ENCODE measurements at regions not wholly inside any gene's neighbourhood (a gene's known extent, or its start where the extent isn't known, plus 50 kb on each side); places are given as distances from the start of the nearest gene placed in this dataset.

DNA sequence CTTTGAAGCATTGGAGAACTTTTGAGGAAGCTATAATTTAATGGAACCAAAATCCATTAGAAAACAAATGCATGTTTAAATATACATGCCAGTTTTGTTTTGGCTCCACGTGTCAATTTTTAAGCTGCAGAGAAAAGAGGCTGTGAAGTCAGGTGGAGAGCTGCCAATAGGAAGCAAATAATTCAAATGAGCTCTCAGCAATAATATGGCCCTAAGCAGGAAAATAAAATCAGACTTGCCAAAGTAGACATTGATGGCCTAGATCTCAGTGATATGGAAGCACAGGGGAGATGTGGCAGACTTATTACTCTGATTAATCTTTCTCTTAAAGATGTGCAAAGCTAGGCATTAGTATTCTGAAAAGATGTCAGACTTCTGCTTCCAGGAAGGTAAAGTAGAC is 769.8 kb upstream of the NDST4 start:
- no peak for DNase-seq

DNA sequence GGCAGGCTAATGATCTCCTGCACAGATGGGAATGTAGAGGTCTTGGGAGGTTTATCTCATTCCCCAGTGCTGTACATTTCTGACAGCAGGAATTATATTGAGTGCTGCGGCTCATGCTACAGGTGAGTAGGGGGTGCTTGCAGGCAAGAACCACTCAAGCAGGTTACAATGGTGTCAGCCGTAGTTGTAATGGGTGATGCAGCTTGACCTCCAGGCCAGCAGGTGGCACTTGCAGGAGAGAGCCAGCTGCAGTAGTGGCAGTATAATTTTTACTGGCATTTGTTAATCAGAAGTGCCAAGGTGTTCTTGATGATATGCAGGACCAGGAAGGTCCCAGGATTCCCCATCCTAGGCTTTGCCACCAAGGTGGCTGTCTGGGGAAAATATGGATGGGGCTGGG is 759.6 kb upstream of the NDST4 start:
- DNase-seq, result no peak

DNA sequence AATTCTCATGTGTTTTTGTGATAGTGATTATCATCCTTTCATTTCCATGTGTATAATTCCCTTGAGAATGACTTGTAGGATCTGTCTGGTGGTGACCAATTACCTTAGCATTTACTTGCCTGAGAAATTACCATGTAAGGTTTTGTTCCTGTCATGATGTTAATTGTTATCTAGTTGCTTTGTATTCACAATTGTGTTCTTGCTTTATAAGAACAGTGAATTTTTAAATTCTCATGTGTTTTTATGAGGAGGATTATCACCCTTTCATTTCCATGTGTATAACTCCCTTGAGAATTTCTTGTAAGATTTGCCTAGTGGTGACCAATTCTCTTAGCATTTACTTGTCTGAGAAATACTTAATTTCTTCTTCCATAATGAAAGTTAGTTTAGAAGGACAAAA is 758.2 kb upstream of the NDST4 start:
- DNase-seq, result no peak

DNA sequence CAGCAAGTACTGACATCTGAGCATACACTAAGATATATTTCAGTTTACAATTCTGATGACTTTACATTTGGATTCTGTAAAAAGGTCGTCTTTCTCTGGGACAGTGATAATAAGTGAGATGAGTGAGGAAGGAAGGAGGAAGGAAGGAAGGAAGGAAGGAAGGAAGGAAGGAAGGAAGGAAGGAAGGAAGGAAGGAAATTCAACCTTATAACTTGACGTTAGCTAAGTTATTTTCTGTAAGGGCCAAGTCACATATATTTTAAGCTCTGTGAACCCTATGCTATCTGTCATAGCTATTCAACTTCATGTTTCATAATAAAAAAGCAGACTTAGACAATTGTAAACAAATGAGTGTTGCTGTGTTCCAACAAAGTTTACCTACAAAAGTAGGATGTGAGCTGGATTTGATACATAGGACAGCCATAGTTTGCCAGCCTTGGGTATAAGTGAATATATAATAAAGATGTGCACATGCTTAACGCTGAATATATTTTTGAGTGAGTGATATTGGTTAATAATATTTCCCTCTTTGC is 753.0 kb upstream of the NDST4 start:
- DNase-seq, result no peak

DNA sequence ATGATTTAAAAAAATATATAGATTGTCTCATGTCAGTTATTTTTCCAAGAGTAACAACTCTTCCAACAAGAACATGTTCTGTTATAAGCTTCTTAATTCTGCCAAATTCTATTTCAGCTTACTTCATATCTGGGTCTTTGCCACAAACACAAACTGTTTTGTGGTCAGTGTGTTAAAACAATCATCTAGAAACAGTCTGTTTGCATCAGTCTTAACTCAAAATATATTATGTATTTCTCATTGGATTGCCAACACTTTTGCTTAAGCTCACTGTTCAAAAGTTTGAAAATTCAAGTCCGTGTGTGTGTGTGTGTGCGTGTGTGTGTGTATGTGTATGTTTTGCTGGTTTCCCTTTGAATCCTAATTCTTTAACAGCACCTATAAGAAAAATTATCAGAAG is 752.3 kb upstream of the NDST4 start:
- no peak for DNase-seq

DNA sequence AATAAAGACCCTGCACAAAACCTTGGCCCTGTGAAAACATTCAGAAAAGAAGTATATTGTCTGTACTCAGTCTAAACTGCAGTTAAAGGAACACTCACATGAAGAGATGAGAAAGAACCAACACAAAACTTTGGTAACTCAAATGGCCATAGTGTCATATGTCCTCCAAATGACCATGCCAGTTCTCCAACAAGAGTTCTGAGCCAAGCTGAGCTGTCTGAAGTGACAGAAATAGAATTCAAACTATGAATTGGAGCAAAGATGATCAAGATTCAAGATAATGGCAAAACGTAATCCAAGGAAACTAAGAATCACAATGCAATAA is 739.3 kb upstream of the NDST4 start:
- DNase-seq, result no peak

DNA sequence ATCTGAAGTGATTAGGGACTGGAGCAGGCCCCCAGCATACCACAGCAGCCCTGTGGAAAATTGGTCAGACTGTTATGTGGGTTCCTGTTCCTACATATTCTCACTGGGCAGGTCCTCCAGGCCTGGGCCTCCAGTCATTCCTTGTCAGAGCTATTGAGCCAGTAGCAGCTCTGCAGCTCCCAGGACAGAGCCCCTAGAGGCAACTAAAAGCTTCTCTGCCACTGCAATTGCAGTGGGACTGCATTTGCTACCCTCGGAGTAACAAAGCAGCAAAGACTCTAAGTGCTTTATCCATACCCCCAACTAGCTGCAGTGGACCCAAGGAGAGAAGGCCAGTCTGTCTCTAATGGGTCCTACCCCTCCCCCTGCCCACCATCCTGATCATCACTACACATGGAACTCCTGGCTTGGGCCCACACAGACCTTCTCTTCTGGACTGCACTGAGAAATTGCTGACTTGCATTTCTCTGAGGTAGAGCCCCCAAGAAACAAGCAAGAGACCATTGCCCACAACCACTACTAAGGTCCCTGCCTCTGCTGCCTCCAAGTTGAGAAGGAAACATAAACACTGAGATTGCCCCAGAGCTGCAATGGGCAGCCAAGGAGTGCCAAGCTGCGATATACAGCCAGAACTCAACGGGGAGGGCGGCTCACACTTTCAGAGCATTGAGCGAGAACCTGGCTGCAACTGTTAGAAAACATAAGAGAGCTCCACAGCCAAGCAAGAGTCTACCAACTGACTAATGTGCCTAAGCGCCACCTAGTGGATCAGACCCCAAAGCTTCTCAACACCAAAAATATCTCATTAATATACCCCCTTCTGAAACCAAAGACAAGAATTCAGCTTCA is 738.7 kb upstream of the NDST4 start:
- peak; percentile 30 for DNase-seq

DNA sequence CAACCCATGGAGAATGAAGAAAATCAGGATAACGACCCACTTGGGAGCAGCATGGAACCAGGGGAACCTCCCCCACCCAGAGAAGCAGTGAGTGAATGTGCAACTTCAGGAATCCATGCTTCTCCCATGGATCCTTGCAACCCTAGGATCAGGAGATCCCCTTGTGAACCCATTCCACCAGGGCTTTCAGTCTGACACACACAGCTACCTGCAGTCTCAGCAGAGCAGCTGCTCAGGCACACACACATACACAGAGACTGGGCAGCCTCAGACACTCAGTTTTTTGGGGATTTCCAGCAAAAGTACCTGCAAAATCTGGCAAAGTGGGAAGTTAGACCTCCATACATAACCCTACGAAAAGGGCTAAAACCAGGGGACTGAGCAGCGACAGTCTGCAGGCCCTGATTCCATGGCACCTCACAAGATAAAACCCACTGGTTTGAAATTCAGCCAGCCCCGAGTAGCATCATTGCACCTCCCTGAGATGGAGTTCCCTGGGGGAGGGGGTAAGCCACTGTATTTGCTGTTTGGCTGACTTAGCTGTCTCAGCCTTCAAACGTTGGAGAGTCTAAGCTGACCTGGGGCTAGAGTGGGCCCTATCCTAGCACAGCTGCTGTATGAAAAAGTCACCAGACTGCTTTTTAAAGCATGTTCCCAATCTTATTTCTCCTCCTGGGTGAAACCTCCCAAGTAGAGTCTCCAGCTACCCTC is 737.5 kb upstream of the NDST4 start:
- DNase-seq, result no peak

DNA sequence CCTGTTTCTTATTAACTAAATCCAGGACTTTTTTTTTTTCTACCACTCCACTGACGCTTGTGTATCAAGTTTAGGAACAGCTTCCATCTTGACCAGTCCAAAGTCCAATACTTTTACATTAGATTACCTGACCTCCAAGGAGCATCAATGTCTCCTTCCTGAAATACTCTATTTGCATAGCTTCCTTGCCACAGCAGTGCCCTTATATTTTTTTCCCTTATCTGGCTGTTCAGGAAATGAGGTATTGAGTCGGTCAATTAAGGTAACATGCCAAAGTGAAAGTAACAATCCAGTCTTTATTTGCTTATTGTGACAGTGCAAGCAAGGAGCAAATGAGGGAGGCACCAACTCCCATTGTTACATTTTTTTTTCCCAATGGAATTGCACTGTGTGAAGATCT is 730.8 kb upstream of the NDST4 start:
- no peak for DNase-seq

DNA sequence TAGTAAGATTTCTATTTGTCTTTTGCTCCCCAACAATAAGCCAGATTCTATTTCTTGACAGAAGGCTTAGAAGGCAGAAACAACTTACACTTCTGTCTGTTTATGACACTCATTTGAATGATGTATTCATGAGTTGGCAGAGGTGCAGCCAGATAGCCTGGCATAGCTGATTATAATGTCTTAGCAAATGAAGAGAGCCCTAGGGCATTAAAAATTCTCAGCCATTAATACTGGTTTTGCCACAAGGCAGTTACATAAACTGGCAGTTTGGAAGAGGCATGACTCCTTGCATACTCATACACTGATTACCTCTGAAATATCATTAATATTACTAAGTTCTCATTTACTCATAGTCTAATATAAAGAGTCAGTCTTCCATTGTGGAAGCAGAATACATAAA is 728.5 kb upstream of the NDST4 start:
- DNase-seq, result no peak

DNA sequence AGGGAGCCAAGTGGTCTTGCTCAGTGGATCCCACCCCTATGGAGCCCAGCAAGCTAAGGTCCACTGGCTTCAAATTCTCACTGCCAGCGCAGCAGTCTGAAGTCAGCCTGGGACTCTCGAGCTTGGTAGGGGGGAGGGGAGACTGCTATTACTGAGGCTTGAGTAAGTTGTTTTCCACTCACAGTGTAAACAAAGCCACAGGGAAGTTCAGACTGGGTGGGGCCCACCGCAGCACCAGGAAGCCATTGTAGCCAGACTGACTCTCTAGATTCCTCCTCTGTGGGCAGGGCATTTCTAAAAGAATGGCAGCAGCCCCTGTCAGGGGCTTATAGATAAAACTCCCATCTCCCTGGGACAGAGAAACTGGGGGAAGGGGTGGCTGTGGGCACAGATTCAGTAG is 721.0 kb upstream of the NDST4 start:
- no peak for DNase-seq

DNA sequence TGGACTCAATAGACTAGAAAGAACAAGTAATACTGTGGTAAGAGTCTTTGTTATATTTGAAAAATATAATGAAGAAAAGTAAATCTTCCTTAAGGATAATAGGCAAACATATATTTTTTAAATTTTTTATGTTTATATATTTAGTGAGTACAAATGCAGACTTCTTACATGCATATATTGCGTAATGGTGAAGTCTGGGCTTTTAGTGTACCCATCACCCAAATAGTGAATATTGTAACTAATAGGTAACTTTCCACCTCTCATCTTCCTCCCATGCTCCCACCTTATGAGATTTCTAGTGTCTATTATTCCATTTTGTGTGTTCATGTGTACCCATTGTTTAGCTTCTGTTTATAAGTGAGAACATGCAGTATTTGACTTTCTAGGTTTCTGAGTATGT is 711.2 kb upstream of the NDST4 start:
- no peak for DNase-seq

DNA sequence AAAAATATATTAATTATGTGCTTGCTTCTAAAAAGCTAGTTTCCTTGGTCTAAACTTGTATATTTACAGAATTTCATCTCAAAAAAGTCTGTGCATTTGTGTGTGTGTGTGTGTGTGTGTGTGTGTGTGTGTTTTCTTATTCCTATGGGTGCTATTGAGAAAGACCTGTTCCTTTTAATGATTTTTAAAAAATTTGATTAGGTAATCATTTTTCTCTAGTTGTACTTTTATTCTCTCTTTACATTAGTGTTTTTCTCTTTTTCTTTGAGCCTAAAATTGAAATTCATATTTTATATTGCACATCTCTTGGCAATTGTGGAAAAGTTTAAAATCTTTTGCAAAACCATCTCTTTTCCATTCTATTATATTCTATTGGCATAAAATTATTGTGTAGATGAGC is 690.4 kb upstream of the NDST4 start:
- DNase-seq, result no peak

DNA sequence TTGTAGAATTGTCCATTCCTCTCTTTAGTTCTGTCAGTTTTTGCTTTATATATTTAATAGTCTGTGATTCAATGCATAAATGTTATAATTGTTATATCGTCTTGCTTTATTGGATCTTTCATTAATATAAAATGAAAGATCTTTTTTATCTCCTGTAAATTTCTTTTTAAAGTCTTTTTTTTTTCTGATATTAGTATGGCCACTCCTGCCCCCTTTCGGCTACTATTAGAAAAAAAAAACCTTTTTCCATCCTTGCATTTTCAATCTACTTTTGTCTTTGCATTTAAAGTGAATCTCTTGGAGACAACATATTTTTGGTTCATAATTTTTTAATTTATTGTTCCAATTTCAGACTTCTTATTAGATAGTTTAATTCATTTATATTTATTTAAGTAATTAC is 677.4 kb upstream of the NDST4 start:
- no peak for DNase-seq

DNA sequence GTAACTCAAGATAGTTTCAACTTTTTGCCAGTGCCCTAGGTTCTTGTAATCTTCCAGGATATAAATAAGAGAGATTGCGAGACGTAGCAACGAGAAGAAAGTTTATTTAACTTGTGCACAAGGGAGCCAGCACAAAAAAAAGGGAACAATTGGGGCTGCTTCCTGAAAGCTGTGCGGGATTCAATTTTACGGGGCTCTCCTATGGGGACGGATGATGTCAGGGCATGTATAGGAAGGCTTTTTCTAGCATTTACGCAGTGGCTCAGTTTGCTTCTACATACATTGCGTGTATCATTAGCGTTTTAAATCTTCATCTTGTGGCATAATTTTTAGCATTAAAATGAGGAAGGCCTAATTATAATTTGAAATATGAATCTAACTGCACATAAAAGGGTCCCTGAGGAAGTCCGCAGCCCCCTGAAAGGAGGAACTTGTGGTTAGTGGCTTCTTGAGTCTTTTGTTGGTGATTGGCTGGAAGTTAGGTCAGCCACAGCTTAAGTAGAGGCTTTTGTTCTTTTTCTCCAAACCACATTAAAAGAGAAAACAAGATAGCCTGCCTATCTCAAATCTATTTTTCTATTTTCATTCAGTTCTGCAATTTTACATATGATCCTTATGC is 668.2 kb upstream of the NDST4 start:
- no peak for DNase-seq

DNA sequence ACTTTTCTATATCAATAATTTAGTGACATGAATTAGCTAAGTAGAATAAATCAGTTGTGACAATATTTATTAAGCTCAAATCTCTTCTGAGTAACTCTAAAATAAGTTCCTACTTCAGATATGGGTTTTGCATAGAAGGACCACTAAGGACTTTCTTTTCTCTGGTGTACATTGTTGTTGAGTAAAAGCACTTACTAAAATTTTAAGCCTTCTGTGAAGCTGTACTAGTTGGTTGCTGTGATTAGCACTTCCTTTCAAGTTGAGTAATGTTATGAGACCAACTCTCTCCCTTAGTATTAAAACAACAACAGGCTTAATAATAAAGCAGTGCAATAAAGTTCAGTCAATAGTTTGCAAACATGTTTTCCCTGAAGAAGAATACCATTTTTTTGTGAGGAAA is 667.4 kb upstream of the NDST4 start:
- DNase-seq, result no peak

DNA sequence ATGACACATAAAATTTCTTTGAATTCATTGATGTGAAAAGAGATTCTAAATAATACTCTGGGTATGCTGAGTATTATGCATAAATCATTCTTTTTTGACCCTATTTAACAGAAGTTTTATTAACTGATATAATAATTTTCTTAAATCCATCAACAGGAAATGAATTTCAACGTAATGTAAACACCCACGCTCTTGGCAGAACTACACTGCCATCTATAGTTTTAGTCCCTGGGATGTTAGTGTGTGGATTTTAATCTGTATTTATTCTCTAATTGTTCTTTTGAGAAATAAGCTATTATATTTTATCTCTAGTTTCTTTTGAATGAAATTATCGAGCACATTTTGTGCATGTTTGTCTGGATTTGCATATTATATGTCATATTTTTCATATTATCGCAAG is 666.8 kb upstream of the NDST4 start:
- DNase-seq, result no peak

DNA sequence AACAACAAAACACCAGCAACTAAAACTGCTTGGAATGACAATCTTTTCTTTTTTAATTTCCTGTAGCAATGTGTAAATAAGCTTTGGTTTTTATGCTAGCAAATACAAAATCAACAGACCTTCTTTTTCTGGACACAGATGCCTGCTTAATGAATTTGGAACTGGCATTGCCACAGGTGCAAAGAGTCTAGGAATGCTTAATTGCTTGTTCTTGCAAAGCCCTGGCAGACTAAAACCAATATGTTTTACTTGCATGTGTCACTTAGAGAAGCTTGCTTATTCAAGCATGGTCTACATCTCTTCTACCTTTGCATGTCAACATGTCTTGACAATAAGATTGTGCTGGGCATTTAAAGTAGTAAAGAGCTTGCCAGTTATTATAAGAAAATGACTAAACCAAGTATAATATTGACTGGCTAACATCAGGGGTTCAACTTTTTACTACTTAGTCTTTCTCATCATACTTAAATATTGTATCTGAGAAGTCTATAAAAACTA is 656.7 kb upstream of the NDST4 start:
- DNase-seq, result peak; percentile 5

DNA sequence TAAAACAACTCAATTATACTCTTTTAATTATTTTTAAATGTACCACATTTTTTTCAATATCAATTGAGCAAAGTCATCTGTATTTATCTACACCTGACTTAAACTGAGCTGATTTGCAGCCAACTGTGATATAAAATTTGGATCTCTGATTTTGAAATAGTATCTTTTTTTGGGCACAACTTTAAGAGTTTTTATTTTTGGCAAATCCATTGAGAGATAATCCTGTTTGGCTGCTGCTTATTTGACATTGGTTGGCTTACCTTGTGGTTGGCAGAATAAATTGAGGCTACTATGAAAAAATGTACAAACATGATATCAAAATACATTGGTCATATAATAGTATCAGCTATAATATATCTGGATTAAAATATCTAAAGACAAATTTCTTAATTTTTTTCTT is 656.0 kb upstream of the NDST4 start:
- no peak for DNase-seq

DNA sequence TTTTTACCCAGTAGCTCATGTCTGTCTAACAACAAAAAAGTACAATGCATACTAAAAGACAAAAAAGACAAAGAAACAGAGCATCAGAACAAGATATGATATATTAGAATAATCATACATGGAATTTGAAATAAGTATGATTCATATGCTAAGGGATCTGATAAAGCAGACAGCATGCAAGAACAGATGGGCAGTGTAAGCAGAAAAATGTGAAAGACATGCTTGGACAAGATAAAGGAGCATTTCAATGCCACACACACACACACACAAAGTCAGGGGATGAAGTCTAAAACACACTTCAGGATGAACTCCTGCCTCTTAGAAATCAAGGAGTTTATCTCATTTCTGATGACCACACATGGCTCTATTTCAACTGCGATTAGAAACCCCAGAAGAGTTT is 649.6 kb upstream of the NDST4 start:
- no peak for DNase-seq

DNA sequence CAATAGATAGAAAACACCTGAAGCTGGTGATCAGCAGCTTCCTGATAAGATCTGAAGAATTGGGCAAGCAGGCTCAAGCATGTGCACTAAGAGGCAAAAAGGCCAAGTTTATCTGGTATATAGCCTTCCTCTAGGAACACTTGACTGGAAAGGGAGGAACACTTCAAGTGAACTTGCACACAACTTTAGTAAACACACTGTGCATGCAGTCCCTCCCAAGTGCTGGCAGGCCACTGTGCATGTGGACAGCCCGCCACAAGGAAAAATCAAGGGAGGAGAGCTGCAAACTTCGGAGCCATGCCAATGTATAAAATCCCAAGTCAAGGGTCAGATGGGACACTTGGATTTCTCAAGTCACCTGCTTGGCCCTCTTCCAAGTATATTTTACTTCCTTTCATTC is 645.8 kb upstream of the NDST4 start:
- no peak for DNase-seq

DNA sequence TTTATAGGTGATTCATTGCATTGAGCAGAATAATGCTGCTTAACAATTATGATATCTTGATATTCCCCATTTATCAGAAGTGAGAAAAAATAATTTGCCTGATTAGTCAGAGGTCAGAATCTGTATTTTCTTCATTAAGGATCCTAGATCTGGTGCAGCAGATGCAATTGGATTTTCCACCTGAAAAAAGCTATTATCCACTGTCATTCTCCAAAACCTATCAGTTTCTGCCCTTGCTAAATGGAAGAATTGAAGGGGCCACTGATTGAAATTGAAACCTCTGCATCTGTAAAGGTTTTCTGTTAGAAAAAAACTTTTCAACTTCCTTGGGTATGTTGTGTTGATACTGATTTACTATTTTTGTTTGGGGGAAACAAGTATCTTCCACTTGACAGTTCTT is 636.0 kb upstream of the NDST4 start:
- DNase-seq, result no peak

DNA sequence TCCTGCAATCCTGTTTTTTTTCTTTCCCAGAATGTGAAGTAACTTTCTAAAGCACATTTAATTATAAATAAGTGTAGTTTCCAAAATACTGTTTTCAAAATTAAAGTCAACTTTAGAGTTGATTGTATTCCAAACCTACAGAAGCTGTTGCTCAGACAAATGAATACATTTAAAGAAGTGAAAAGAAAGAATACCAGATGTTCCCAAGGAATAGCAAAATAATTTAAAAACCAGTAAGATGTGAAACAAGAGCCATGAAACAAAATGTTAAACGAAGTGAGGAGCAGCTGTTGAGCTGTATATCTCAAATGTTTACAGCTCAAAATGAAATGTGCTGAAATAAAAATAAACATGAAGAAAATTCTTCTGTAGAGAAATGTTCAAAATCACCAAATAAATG is 627.4 kb upstream of the NDST4 start:
- no peak for DNase-seq

DNA sequence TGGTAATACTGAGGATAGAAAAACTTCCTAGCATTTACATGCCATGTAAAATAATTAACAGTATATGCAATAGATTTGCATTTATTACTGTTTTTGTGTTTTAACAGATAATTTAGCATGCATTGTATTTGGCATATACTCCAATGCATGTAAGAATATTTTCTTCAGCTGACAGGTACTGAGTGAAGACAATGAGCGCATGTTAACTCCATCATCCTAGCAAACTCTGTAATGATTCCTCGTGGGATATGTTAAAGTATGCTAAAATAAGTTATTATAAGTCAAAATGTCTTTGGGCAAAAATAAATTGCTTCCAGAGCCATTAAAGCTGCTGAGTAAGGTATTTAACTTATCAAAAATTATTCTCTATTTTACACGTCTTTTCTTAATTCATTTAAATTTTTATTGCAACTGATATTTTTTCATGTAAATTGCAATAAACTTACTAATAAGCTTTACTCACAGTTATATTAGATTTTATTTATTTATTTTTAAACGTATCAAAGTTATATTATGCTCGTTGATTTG is 616.4 kb upstream of the NDST4 start:
- no peak for DNase-seq
